Body of pancreas (tissue), 4 donors: ENCODE measurements at regions not wholly inside any gene's neighbourhood (a gene's known extent, or its start where the extent isn't known, plus 50 kb on each side); places are given as distances from the start of the nearest gene placed in this dataset.
"Not testable (repeated sequence)": the region's sequence is repeated elsewhere in the genome, so short reads cannot be mapped to it uniquely, and the experiment has no call there.

Experiments used
- ATAC-seq: fragments of 150-250 bp; one replicate; pipeline ENCODE4 v1.9.1; 2016
- DNase-seq, 4 donors: peaks; one replicate each; pipeline ENCODE4 v3.0.0-alpha.2; 2019
- H3K27ac ChIP-seq, 4 donors: fragments of 200-600 bp; sonication (generic); 1 replicate in 3 of 4; 2 replicates in 1 of 4; pipeline versions ENCODE4 v1.5.1 to v1.6.1; 2016 to 2019; ENCODE audit warnings: mild to moderate bottlenecking in 1 of 4, mixed read lengths in 1 of 4, moderate library complexity in 1 of 4
- H3K27me3 ChIP-seq, 2 donors: fragments of 200-600 bp; sonication (generic); one replicate each; pipeline ENCODE4 v1.6.0; 2016; ENCODE audit warnings: mild to moderate bottlenecking in 1 of 2
- H3K36me3 ChIP-seq, 2 donors: fragments of 200-600 bp; sonication (generic); replicated peaks in 1 of 2; 2 replicates each; pipeline ENCODE4 v1.5.1; 2016; ENCODE audit warnings: low read depth in 2 of 2; ENCODE audit not compliant: insufficient read depth in 1 of 2
- H3K4me1 ChIP-seq: fragments of 200-600 bp; sonication (generic); one replicate; pipeline ENCODE4 v1.6.0; 2016
- H3K4me3 ChIP-seq, 2 donors: fragments of 200-600 bp; sonication (generic); 1 replicate in 1 of 2; 2 replicates in 1 of 2; pipeline ENCODE4 v1.5.1; 2016 to 2019
- H3K9me3 ChIP-seq, 3 donors: fragments of 200-600 bp; sonication (generic); 1 replicate in 2 of 3; 2 replicates in 1 of 3; pipeline ENCODE4 v1.5.1; 2016
- CTCF ChIP-seq, 7 experiments: fragments of 450-650 bp in 4 of 7; fragments of 200-600 bp in 3 of 7; sonication (generic) in 3 of 7; IDR thresholded peaks; one replicate each; pipeline ENCODE4 v1.5.1; 2016 to 2019; ENCODE audit warnings: antibody characterized with exemption in 7 of 7
- POLR2A ChIP-seq, 3 donors: fragments of 450-650 bp; IDR thresholded peaks; one replicate each; pipeline ENCODE4 v1.6.1; 2016; ENCODE audit warnings: antibody characterized with exemption in 3 of 3, mild to moderate bottlenecking in 2 of 3
- WGBS, 2 donors: methylation state at CpG; one replicate each; pipeline ENCODE4 v1.1.5; 2017; 5-methylcytosine and 5-hydroxymethylcytosine counted together
- intact Hi-C: fragments of 100-400 bp; cut with DNase I; formaldehyde crosslinking; loops from one replicate; pipeline ENCODE4 v1.15.1; 2023

- no peaks in the 10 kb centered on the region for H3K27me3 ChIP-seq
- no peak for ATAC-seq
- H3K27ac ChIP-seq, result no peak overlapping the region
- no peak for TF ChIP-seq CTCF (IDR thresholded peaks at IDR 0.05)
- no peak for TF ChIP-seq POLR2A (IDR thresholded peaks at IDR 0.05)
- WGBS, 2 donors, result 74 to 78% methylated on average over 2 of the region's 2 CpGs
- H3K4me1 ChIP-seq, result no peaks in the 10 kb centered on the region
- H3K36me3 ChIP-seq, result no peaks in the 10 kb centered on the region
- intact Hi-C loops, result no loop called here
- no peak for DNase-seq
- H3K9me3 ChIP-seq, result no peaks in the 10 kb centered on the region
- no peak overlapping the region for H3K4me3 ChIP-seq
Measured at GRCh38 chr1:196049407-196049806, 558.8 kb downstream of the KCNT2 start.

GRCh38 chr1:196043268-196043667 lies 565.0 kb downstream of the KCNT2 start:
- no peaks in the 10 kb centered on the region for H3K4me1 ChIP-seq
- ATAC-seq (no peak), DNase-seq (no peak)
- H3K27ac ChIP-seq, result no peak overlapping the region
- TF ChIP-seq CTCF (IDR thresholded peaks at IDR 0.05) (no peak), POLR2A (IDR thresholded peaks at IDR 0.05) (no peak)
- WGBS, 2 donors, result 47 to 51% methylated on average over 2 of the region's 2 CpGs
- intact Hi-C loops, result no loop called here
- no peaks in the 10 kb centered on the region for H3K36me3 ChIP-seq
- no peaks in the 10 kb centered on the region for H3K27me3 ChIP-seq
- no peaks in the 10 kb centered on the region for H3K9me3 ChIP-seq
- H3K4me3 ChIP-seq, result no peak overlapping the region

GRCh38 chr1:196034080-196034706 lies 574.0 kb downstream of the KCNT2 start:
- WGBS, 2 donors, result 26 to 35% methylated on average over 6 of the region's 6 CpGs
- TF ChIP-seq CTCF (IDR thresholded peaks at IDR 0.05), result no peak
- no peak for TF ChIP-seq POLR2A (IDR thresholded peaks at IDR 0.05)

GRCh38 chr1:196031387-196031786 lies 576.9 kb downstream of the KCNT2 start:
- H3K27me3 ChIP-seq, ATAC-seq, H3K4me1 ChIP-seq, DNase-seq, H3K36me3 ChIP-seq, H3K27ac ChIP-seq, H3K9me3 ChIP-seq, H3K4me3 ChIP-seq, intact Hi-C loops: not testable (repeated sequence)
- 43 to 49% methylated on average over 2 of the region's 2 CpGs for whole genome bisulfite sequencing, 2 donors

More at GRCh38 chr1:196034080-196034706, 574.0 kb downstream of the KCNT2 start:
- Histone ChIP-seq H3K27ac (no peak overlapping the region), H3K4me1 (no peaks in the 10 kb centered on the region), H3K27me3 (no peaks in the 10 kb centered on the region), H3K36me3 (no peaks in the 10 kb centered on the region), H3K9me3 (no peaks in the 10 kb centered on the region), H3K4me3 (no peak overlapping the region)
- no peak for DNase-seq
- no peak for ATAC-seq
- intact Hi-C loops, result no loop called here

- Histone ChIP-seq H3K27me3 (no peaks in the 10 kb centered on the region), H3K27ac (no peak overlapping the region), H3K4me1 (no peaks in the 10 kb centered on the region), H3K9me3 (no peaks in the 10 kb centered on the region), H3K4me3 (no peak overlapping the region), H3K36me3 (no peaks in the 10 kb centered on the region)
- TF ChIP-seq POLR2A (IDR thresholded peaks at IDR 0.05) (no peak), CTCF (IDR thresholded peaks at IDR 0.05) (no peak)
- no peak for ATAC-seq
- DNase-seq, result no peak
- 89 to 90% methylated on average over 1 of the region's 1 CpG for WGBS, 2 donors
- intact Hi-C loops, result no loop called here
Measured at GRCh38 chr1:196030455-196030854, 577.8 kb downstream of the KCNT2 start.
